ENCODE measurements at regions not wholly inside any gene's neighbourhood (a gene's known extent, or its start where the extent isn't known, plus 50 kb on each side); places are given as distances from the start of the nearest gene placed in this dataset.

DNA sequence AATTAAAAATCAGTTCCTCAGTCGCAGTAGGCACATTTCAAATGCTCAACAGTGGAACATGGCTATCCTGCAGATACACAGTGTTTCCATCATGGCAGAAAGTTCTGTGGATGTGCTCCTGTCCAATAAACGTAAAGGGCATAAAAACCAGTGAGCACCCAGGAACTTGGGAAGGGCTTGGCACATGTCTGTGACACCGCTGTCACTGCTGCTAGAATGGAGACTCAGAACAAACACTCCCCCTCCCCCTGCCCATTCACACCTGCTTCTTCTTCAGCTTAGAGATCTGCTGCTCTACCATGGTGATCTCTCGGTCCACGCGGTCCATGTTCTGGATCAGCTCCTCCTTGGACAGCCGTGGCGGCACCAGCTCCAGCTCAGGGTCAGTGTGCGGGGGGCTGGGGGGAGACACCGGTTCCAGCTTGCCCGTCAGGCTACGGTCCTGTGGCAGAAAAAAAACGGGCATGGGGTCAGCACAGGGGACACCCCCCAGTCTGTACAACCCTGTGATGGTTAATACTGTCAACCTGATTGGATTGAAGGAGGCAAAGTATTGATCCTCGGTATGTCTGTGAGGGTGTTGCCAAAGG, 94.6 kb downstream of the NCOR2 start:
- Histone ChIP-seq H3K4me1 (peaks cover 13 to 29% (median 17%) of the 10 kb centered on the region in 4 donors), H3K9me3 (peaks cover 0 to 14% (median 5%) of the 10 kb centered on the region in 4 donors), H3K27me3 (no peaks in the 10 kb centered on the region), H3K4me3 (no peak overlapping the region), H3K27ac (replicated peaks in 1 of 4) (no peak overlapping the region), H3K36me3 (peaks cover 26 to 81% (median 63%) of the 10 kb centered on the region in 4 donors)
- DNase-seq (ENCODE audit: extremely low spot score): no peak
- TF ChIP-seq, protein P1, sequence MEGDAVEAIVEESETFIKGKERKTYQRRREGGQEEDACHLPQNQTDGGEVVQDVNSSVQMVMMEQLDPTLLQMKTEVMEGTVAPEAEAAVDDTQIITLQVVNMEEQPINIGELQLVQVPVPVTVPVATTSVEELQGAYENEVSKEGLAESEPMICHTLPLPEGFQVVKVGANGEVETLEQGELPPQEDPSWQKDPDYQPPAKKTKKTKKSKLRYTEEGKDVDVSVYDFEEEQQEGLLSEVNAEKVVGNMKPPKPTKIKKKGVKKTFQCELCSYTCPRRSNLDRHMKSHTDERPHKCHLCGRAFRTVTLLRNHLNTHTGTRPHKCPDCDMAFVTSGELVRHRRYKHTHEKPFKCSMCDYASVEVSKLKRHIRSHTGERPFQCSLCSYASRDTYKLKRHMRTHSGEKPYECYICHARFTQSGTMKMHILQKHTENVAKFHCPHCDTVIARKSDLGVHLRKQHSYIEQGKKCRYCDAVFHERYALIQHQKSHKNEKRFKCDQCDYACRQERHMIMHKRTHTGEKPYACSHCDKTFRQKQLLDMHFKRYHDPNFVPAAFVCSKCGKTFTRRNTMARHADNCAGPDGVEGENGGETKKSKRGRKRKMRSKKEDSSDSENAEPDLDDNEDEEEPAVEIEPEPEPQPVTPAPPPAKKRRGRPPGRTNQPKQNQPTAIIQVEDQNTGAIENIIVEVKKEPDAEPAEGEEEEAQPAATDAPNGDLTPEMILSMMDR (IDR thresholded peaks at IDR 0.05): no peak
- no peak for TF ChIP-seq POLR2AphosphoS5 (IDR thresholded peaks at IDR 0.05)
- TF ChIP-seq POLR2A (IDR thresholded peaks at IDR 0.05; ENCODE audit: low read depth): no peak
- TF ChIP-seq EP300 (IDR thresholded peaks at IDR 0.05): no peak
- intact Hi-C loops (cut with DNase I): no loop called here
- 100% methylated on average over 9 of the region's 14 CpGs for WGBS

DNA sequence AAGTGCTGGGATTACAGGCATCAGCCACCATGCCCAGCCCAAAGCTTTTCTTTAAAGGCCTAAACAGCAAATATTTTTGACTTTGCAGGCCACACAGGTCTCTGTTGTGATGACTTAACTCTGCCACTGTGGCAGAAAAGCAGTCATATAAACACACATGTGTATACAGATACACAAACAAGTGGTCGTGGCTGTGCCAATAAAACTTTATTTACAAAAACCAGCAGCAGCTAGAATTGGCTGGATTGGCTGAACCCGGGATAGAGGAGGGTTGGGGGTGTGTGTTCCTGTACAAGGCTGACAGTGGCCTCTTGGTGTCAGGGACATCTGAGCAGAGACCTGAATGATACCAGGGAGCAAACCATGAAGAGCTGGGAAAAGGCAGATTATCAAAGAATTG, 95.6 kb downstream of the NCOR2 start:
- no peak overlapping the region for H3K27ac ChIP-seq (replicated peaks in 1 of 4)
- H3K36me3 ChIP-seq: peaks cover 22 to 73% (median 55%) of the 10 kb centered on the region in 4 donors
- TF ChIP-seq, protein P1 (IDR thresholded peaks at IDR 0.05): no peak
- TF ChIP-seq EP300 (IDR thresholded peaks at IDR 0.05) (no peak), POLR2AphosphoS5 (IDR thresholded peaks at IDR 0.05) (no peak), POLR2A (IDR thresholded peaks at IDR 0.05; ENCODE audit: low read depth) (no peak)
- H3K9me3 ChIP-seq: peaks cover 0 to 14% (median 5%) of the 10 kb centered on the region in 4 donors
- WGBS: 81% methylated on average over 2 of the region's 2 CpGs
- peaks cover 13 to 28% (median 17%) of the 10 kb centered on the region in 4 donors for H3K4me1 ChIP-seq
- H3K27me3 ChIP-seq: no peaks in the 10 kb centered on the region
- intact Hi-C loops (cut with DNase I): no loop called here
- H3K4me3 ChIP-seq: no peak overlapping the region
- DNase-seq (ENCODE audit: extremely low spot score): no peak

GRCh38 chr12:124470806-124471205, 96.6 kb downstream of the NCOR2 start:
- no peaks in the 10 kb centered on the region for H3K27me3 ChIP-seq
- no peak overlapping the region for H3K27ac ChIP-seq (replicated peaks in 1 of 4)
- DNase-seq (ENCODE audit: extremely low spot score): no peak
- intact Hi-C loops (cut with DNase I): no loop called here
- no peak overlapping the region for H3K4me3 ChIP-seq
- H3K36me3 ChIP-seq: peaks cover 22 to 72% (median 58%) of the 10 kb centered on the region in 4 donors
- H3K4me1 ChIP-seq: peaks cover 13 to 32% (median 25%) of the 10 kb centered on the region in 4 donors
- peaks cover 0 to 14% (median 5%) of the 10 kb centered on the region in 4 donors for H3K9me3 ChIP-seq
- TF ChIP-seq, protein P1 (IDR thresholded peaks at IDR 0.05): no peak
- TF ChIP-seq EP300 (IDR thresholded peaks at IDR 0.05): no peak
- no peak for TF ChIP-seq POLR2AphosphoS5 (IDR thresholded peaks at IDR 0.05)
- no peak for TF ChIP-seq POLR2A (IDR thresholded peaks at IDR 0.05; ENCODE audit: low read depth)
- 95% methylated on average over 8 of the region's 10 CpGs for WGBS

- 97% methylated on average over 5 of the region's 5 CpGs for WGBS
- intact Hi-C loops (cut with DNase I): no loop called here
These were observed 97.3 kb downstream of the NCOR2 start for GRCh38 chr12:124470139-124470538.

More at GRCh38 chr12:124470139-124470538, 97.3 kb downstream of the NCOR2 start:
- Histone ChIP-seq H3K27me3 (no peaks in the 10 kb centered on the region), H3K36me3 (peaks cover 22 to 72% (median 61%) of the 10 kb centered on the region in 4 donors), H3K4me3 (no peak overlapping the region), H3K9me3 (peaks cover 0 to 14% (median 5%) of the 10 kb centered on the region in 4 donors), H3K27ac (replicated peaks in 1 of 4) (no peak overlapping the region), H3K4me1 (peaks cover 11 to 31% (median 21%) of the 10 kb centered on the region in 4 donors)
- no peak for DNase-seq (ENCODE audit: extremely low spot score)
- TF ChIP-seq, protein P1 (IDR thresholded peaks at IDR 0.05): no peak
- no peak for TF ChIP-seq POLR2AphosphoS5 (IDR thresholded peaks at IDR 0.05)
- no peak for TF ChIP-seq EP300 (IDR thresholded peaks at IDR 0.05)
- TF ChIP-seq POLR2A (IDR thresholded peaks at IDR 0.05; ENCODE audit: low read depth): no peak
